ENCODE measurements at regions not wholly inside any gene's neighbourhood (a gene's known extent, or its start where the extent isn't known, plus 50 kb on each side); places are given as distances from the start of the nearest gene placed in this dataset.

- H3K9me3 ChIP-seq (replicated peaks in 1 of 3): peaks cover 0 to 8% (median 0%) of the 10 kb centered on the region in 3 donors
- DNase-seq: no peak
- no peak overlapping the region for H3K27ac ChIP-seq
- no peaks in the 10 kb centered on the region for H3K27me3 ChIP-seq
- no peak overlapping the region for H3K4me3 ChIP-seq
- WGBS, 4 donors: 71 to 83% (median 79%) methylated on average over 2 of the region's 2 CpGs
- intact Hi-C loops (cut with DNase I): no loop called here
- no peak for TF ChIP-seq POLR2A (IDR thresholded peaks at IDR 0.05)
- no peak for TF ChIP-seq CTCF (IDR thresholded peaks at IDR 0.05)
- no peaks in the 10 kb centered on the region for H3K4me1 ChIP-seq (replicated peaks in 1 of 2)
- H3K36me3 ChIP-seq (replicated peaks in 1 of 2): no peaks in the 10 kb centered on the region
Observed at GRCh38 chr13:55820817-55821216, 1319.9 kb upstream of the PRR20A start.

- no peaks in the 10 kb centered on the region for H3K4me1 ChIP-seq (replicated peaks in 1 of 2)
- no peak for TF ChIP-seq POLR2A (IDR thresholded peaks at IDR 0.05)
- no peak for TF ChIP-seq CTCF (IDR thresholded peaks at IDR 0.05)
- no peaks in the 10 kb centered on the region for H3K36me3 ChIP-seq (replicated peaks in 1 of 2)
- no peaks in the 10 kb centered on the region for H3K9me3 ChIP-seq (replicated peaks in 1 of 3)
- WGBS, 4 donors: 40 to 76% (median 48%) methylated on average over 1 of the region's 1 CpG
- no peak overlapping the region for H3K4me3 ChIP-seq
- no peaks in the 10 kb centered on the region for H3K27me3 ChIP-seq
- no peak overlapping the region for H3K27ac ChIP-seq
- DNase-seq: no peak
- intact Hi-C loops (cut with DNase I): no loop called here
Observed at GRCh38 chr13:55869648-55870047, 1271.1 kb upstream of the PRR20A start.

- Histone ChIP-seq H3K4me3 (no peak overlapping the region), H3K4me1 (replicated peaks in 1 of 2) (no peaks in the 10 kb centered on the region), H3K27me3 (no peaks in the 10 kb centered on the region), H3K27ac (no peak overlapping the region), H3K36me3 (replicated peaks in 1 of 2) (no peaks in the 10 kb centered on the region), H3K9me3 (replicated peaks in 1 of 3) (no peaks in the 10 kb centered on the region)
- intact Hi-C loops (cut with DNase I): no loop called here
- DNase-seq: no peak
- no peak for TF ChIP-seq POLR2A (IDR thresholded peaks at IDR 0.05)
- TF ChIP-seq CTCF (IDR thresholded peaks at IDR 0.05): no peak
- WGBS, 4 donors: 74 to 82% (median 79%) methylated on average over 1 of the region's 1 CpG
Observed at GRCh38 chr13:55887561-55887960, 1253.2 kb upstream of the PRR20A start.

GRCh38 chr13:55893540-55893939, 1247.2 kb upstream of the PRR20A start:
- Histone ChIP-seq H3K36me3 (replicated peaks in 1 of 2) (no peaks in the 10 kb centered on the region), H3K27ac (no peak overlapping the region), H3K4me3 (no peak overlapping the region), H3K27me3 (no peaks in the 10 kb centered on the region), H3K4me1 (replicated peaks in 1 of 2) (no peaks in the 10 kb centered on the region), H3K9me3 (replicated peaks in 1 of 3) (no peaks in the 10 kb centered on the region)
- no peak for DNase-seq
- 60 to 66% (median 62%) methylated on average over 3 of the region's 3 CpGs for WGBS, 4 donors
- intact Hi-C loops (cut with DNase I): no loop called here
- TF ChIP-seq CTCF (IDR thresholded peaks at IDR 0.05): no peak
- no peak for TF ChIP-seq POLR2A (IDR thresholded peaks at IDR 0.05)
